ENCODE measurements at regions not wholly inside any gene's neighbourhood (a gene's known extent, or its start where the extent isn't known, plus 50 kb on each side); places are given as distances from the start of the nearest gene placed in this dataset.
"Not testable (repeated sequence)": the region's sequence is repeated elsewhere in the genome, so short reads cannot be mapped to it uniquely, and the experiment has no call there.

DNA sequence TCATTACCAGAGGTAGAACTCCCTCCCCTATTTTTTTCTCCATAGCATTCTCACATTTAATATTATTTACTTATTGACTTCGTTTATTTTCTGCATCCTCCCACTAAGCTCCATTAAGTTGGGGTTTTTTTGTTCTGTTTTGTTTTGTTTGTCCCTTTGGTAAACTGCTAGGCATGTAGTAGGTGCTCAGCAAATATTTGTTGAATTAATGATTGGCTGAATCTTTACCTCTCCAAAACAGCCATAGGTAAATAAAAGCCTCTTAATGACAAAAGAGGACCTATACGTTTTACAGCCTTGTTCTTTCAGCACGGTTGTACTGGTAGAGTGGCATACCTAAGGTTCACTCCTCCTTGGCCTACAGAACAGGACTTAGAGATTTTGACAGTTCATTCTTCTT lies 52.0 kb downstream of the PRORP start:
- peaks cover 27% of the 10 kb centered on the region for H3K36me3 Mint-ChIP-seq
- no peak for DNase-seq (ENCODE audit: low spot score in 2 of 2, unreplicated experiment in 2 of 2)
- no peaks in the 10 kb centered on the region for H3K27me3 Mint-ChIP-seq (ENCODE audit: low read depth)
- H3K27ac Mint-ChIP-seq, result no peak overlapping the region
- no peak overlapping the region for H3K4me3 Mint-ChIP-seq
- no peaks in the 10 kb centered on the region for H3K4me1 Mint-ChIP-seq
- H3K9me3 Mint-ChIP-seq, result peaks cover 14% of the 10 kb centered on the region
- TF ChIP-seq CTCF (IDR thresholded peaks at IDR 0.05; ENCODE audit: unreplicated experiment), result no peak

GRCh38 chr14:35180179-35180578 lies 57.8 kb downstream of the PRORP start:
- TF ChIP-seq CTCF (IDR thresholded peaks at IDR 0.05; ENCODE audit: unreplicated experiment), result no peak
- H3K27me3 Mint-ChIP-seq (ENCODE audit: low read depth), result no peaks in the 10 kb centered on the region
- no peaks in the 10 kb centered on the region for H3K9me3 Mint-ChIP-seq
- H3K4me1 Mint-ChIP-seq, result no peaks in the 10 kb centered on the region
- no peak overlapping the region for H3K4me3 Mint-ChIP-seq
- DNase-seq (ENCODE audit: low spot score in 2 of 2, unreplicated experiment in 2 of 2), result no peak
- no peak overlapping the region for H3K27ac Mint-ChIP-seq
- peaks cover 16% of the 10 kb centered on the region for H3K36me3 Mint-ChIP-seq

GRCh38 chr14:35184891-35185290 lies 62.5 kb downstream of the PRORP start:
- not testable (repeated sequence) for H3K4me3 Mint-ChIP-seq; DNase-seq (ENCODE audit: low spot score in 2 of 2, unreplicated experiment in 2 of 2); H3K27ac Mint-ChIP-seq; H3K9me3 Mint-ChIP-seq; H3K4me1 Mint-ChIP-seq; H3K27me3 Mint-ChIP-seq (ENCODE audit: low read depth)
- H3K36me3 Mint-ChIP-seq, result peaks cover 14% of the 10 kb centered on the region

GRCh38 chr14:35189422-35189821 lies 67.1 kb downstream of the PRORP start:
- no peak for TF ChIP-seq CTCF (IDR thresholded peaks at IDR 0.05; ENCODE audit: unreplicated experiment)
- Mint-ChIP-seq H3K4me1 (peaks cover 2% of the 10 kb centered on the region), H3K27ac (no peak overlapping the region), H3K4me3 (no peak overlapping the region), H3K9me3 (peaks cover 6% of the 10 kb centered on the region), H3K27me3 (ENCODE audit: low read depth) (no peaks in the 10 kb centered on the region), H3K36me3 (peaks cover 27% of the 10 kb centered on the region)
- DNase-seq (ENCODE audit: low spot score in 2 of 2, unreplicated experiment in 2 of 2), result no peak

DNA sequence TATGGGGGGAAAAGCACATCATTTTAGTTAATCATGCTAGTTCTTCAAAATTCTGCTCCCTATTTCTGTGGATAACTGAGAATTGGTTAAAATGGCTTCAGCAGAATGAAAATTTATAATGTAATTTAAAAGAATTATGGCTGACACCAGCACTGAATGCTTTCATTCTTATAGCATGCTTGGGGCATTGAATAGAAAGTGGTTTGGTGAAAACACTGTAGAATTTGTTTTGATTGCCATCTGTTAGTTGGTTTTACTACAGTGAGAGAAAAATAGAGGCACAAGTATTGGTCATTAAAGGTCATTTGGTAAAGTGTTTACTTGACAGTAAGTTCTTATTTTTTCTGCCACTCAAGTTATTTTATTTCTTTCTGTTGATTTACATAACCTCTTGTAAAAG lies 70.8 kb downstream of the PRORP start:
- Mint-ChIP-seq H3K9me3 (peaks cover 6% of the 10 kb centered on the region), H3K36me3 (peaks cover 17% of the 10 kb centered on the region), H3K4me1 (peaks cover 2% of the 10 kb centered on the region), H3K27me3 (ENCODE audit: low read depth) (no peaks in the 10 kb centered on the region), H3K4me3 (no peak overlapping the region), H3K27ac (no peak overlapping the region)
- no peak for TF ChIP-seq CTCF (IDR thresholded peaks at IDR 0.05; ENCODE audit: unreplicated experiment)
- DNase-seq (ENCODE audit: low spot score in 2 of 2, unreplicated experiment in 2 of 2), result no peak

DNA sequence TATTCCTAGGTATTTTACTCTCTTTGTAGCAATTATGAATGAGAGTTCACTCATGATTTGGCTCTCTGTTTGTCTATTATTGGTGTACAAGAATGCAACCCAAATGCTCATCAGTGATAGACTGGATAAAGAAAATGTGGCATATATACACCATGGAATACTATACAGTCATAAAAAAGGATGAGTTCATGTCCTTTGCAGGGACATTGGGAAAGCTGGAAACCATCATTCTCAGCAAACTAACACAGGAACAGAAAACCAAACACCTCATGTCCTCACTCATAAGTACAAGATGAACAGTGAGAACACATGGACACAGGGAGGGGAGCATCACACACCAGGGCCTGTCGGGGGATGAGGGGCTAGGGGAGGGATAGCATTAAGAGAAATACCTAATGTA lies 71.8 kb downstream of the PRORP start:
- H3K9me3 Mint-ChIP-seq; H3K27ac Mint-ChIP-seq; H3K4me1 Mint-ChIP-seq; H3K4me3 Mint-ChIP-seq; H3K27me3 Mint-ChIP-seq (ENCODE audit: low read depth); DNase-seq (ENCODE audit: low spot score in 2 of 2, unreplicated experiment in 2 of 2): not testable (repeated sequence)
- peaks cover 17% of the 10 kb centered on the region for H3K36me3 Mint-ChIP-seq

DNA sequence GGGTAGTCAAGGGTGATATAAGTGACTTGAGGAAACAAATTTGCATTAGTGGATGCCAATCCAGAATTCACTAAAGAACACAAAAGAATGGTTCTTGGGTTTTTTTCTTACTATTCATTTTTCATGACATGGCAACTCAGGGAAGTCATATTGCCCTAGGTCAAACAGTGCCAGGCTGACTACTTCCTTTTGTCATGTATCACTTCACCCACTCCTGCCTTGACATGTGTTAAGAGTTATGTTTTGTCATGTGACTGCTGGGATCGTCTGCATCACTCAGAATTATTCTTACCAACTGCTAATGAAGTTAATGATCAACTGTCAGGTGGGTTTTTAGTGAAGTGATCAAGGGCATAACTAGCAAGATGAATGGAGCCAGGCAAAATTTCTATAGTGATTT lies 74.2 kb downstream of the PRORP start:
- Mint-ChIP-seq H3K4me3 (no peak overlapping the region), H3K27ac (no peak overlapping the region)

More for the DNA sequence above, 74.2 kb downstream of the PRORP start:
- Mint-ChIP-seq H3K4me1 (peaks cover 2% of the 10 kb centered on the region), H3K27me3 (ENCODE audit: low read depth) (no peaks in the 10 kb centered on the region), H3K9me3 (peaks cover 6% of the 10 kb centered on the region), H3K36me3 (peaks cover 13% of the 10 kb centered on the region)
- DNase-seq (ENCODE audit: low spot score in 2 of 2, unreplicated experiment in 2 of 2), result no peak
- no peak for TF ChIP-seq CTCF (IDR thresholded peaks at IDR 0.05; ENCODE audit: unreplicated experiment)

All from mesothelial cell of epicardium (in vitro differentiated cells).